ENCODE measurements at regions not wholly inside any gene's neighbourhood (a gene's known extent, or its start where the extent isn't known, plus 50 kb on each side); places are given as distances from the start of the nearest gene placed in this dataset.

- peaks cover 1% of the 10 kb centered on the region for H3K36me3 Mint-ChIP-seq (ENCODE audit: insufficient read depth)
- no peak overlapping the region for H3K4me3 Mint-ChIP-seq (ENCODE audit: low read depth)
- H3K27me3 Mint-ChIP-seq: no peaks in the 10 kb centered on the region
- TF ChIP-seq, protein P1, sequence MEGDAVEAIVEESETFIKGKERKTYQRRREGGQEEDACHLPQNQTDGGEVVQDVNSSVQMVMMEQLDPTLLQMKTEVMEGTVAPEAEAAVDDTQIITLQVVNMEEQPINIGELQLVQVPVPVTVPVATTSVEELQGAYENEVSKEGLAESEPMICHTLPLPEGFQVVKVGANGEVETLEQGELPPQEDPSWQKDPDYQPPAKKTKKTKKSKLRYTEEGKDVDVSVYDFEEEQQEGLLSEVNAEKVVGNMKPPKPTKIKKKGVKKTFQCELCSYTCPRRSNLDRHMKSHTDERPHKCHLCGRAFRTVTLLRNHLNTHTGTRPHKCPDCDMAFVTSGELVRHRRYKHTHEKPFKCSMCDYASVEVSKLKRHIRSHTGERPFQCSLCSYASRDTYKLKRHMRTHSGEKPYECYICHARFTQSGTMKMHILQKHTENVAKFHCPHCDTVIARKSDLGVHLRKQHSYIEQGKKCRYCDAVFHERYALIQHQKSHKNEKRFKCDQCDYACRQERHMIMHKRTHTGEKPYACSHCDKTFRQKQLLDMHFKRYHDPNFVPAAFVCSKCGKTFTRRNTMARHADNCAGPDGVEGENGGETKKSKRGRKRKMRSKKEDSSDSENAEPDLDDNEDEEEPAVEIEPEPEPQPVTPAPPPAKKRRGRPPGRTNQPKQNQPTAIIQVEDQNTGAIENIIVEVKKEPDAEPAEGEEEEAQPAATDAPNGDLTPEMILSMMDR (IDR thresholded peaks at IDR 0.05; ENCODE audit: unreplicated experiment): no peak
- no peaks in the 10 kb centered on the region for H3K4me1 Mint-ChIP-seq (ENCODE audit: low read depth)
- H3K9me3 Mint-ChIP-seq (ENCODE audit: low read depth): peaks cover 12% of the 10 kb centered on the region
- no peak for DNase-seq (ENCODE audit: low spot score, unreplicated experiment)
- H3K27ac Mint-ChIP-seq: no peak overlapping the region
Observed at GRCh38 chr15:39113741-39114140, 467.1 kb upstream of the THBS1 start.

- Mint-ChIP-seq H3K36me3 (ENCODE audit: insufficient read depth) (peaks cover 1% of the 10 kb centered on the region), H3K4me1 (ENCODE audit: low read depth) (no peaks in the 10 kb centered on the region), H3K9me3 (ENCODE audit: low read depth) (peaks cover 12% of the 10 kb centered on the region), H3K27ac (no peak overlapping the region), H3K4me3 (ENCODE audit: low read depth) (no peak overlapping the region), H3K27me3 (no peaks in the 10 kb centered on the region)
- no peak for DNase-seq (ENCODE audit: low spot score, unreplicated experiment)
- TF ChIP-seq, protein P1 (IDR thresholded peaks at IDR 0.05; ENCODE audit: unreplicated experiment): no peak
Observed at GRCh38 chr15:39114690-39115378, 466.0 kb upstream of the THBS1 start.

GRCh38 chr15:39115379-39116057 is 465.4 kb upstream of the THBS1 start:
- H3K27ac Mint-ChIP-seq: no peak overlapping the region
- no peaks in the 10 kb centered on the region for H3K27me3 Mint-ChIP-seq
- peaks cover 1% of the 10 kb centered on the region for H3K36me3 Mint-ChIP-seq (ENCODE audit: insufficient read depth)
- no peak for DNase-seq (ENCODE audit: low spot score, unreplicated experiment)
- no peak overlapping the region for H3K4me3 Mint-ChIP-seq (ENCODE audit: low read depth)
- H3K4me1 Mint-ChIP-seq (ENCODE audit: low read depth): no peaks in the 10 kb centered on the region
- peaks cover 15% of the 10 kb centered on the region for H3K9me3 Mint-ChIP-seq (ENCODE audit: low read depth)
- TF ChIP-seq, protein P1 (IDR thresholded peaks at IDR 0.05; ENCODE audit: unreplicated experiment): no peak

DNA sequence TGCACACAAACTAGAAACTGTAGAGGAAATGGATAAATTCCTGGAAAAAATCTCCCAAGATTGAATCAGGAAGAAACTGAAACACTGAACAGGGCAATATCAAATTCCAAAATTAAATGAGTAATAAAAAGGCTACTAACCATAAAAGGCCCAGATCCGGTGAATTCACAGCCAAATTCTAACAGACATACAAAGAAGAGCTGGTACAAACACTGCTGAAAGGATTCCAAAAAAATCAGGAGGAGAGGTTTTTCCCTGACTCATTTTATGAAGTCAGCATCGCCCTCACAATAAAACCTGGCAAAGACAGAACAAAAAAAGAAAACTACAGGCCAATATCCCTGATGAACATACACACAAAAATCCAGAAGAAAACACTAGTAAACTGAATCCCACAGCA is 462.4 kb upstream of the THBS1 start:
- no peak overlapping the region for H3K4me3 Mint-ChIP-seq (ENCODE audit: low read depth)
- no peaks in the 10 kb centered on the region for H3K4me1 Mint-ChIP-seq (ENCODE audit: low read depth)
- no peak for DNase-seq (ENCODE audit: low spot score, unreplicated experiment)
- TF ChIP-seq, protein P1 (IDR thresholded peaks at IDR 0.05; ENCODE audit: unreplicated experiment): no peak
- no peaks in the 10 kb centered on the region for H3K27me3 Mint-ChIP-seq
- no peak overlapping the region for H3K27ac Mint-ChIP-seq
- H3K9me3 Mint-ChIP-seq (ENCODE audit: low read depth): peaks cover 15% of the 10 kb centered on the region
- peaks cover 1% of the 10 kb centered on the region for H3K36me3 Mint-ChIP-seq (ENCODE audit: insufficient read depth)

DNA sequence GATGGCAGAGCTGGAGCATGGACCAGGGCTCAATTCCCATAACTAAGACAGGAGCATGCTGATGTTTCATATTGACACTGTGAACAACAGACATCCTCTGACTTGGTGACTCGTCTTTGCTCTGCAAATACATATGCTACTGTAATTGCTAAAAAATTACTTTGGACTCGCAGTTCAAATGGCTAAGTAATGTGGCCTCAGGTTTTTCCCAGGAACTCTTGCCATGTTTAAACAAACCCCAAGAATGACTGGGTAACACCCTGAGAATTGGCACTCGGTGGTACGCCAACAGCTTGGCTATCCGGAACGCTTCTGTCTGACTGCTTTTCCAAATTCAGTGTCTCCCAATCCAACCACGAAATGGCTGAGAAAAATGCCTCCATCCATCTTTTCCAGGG is 456.7 kb upstream of the THBS1 start:
- Mint-ChIP-seq H3K27ac (no peak overlapping the region), H3K27me3 (peaks cover 6% of the 10 kb centered on the region), H3K4me3 (ENCODE audit: low read depth) (no peak overlapping the region), H3K9me3 (ENCODE audit: low read depth) (peaks cover 2% of the 10 kb centered on the region), H3K36me3 (ENCODE audit: insufficient read depth) (no peaks in the 10 kb centered on the region), H3K4me1 (ENCODE audit: low read depth) (peaks cover 7% of the 10 kb centered on the region)
- TF ChIP-seq, protein P1 (IDR thresholded peaks at IDR 0.05; ENCODE audit: unreplicated experiment): no peak
- no peak for DNase-seq (ENCODE audit: low spot score, unreplicated experiment)

All from progenitor cell of endocrine pancreas (in vitro differentiated cells).